Lower leg skin (tissue), 3 donors: ENCODE measurements at regions not wholly inside any gene's neighbourhood (a gene's known extent, or its start where the extent isn't known, plus 50 kb on each side); places are given as distances from the start of the nearest gene placed in this dataset.

Experiments
- POLR2A ChIP-seq, 2 donors: fragments of 450-650 bp; IDR thresholded peaks; one replicate each; pipeline ENCODE4 v1.6.1; 2016 to 2017; ENCODE audit warnings: antibody characterized with exemption in 2 of 2, mild to moderate bottlenecking in 1 of 2, moderate library complexity in 1 of 2
- TF ChIP-seq, protein P1 (sequence below), 3 donors: fragments of 450-650 bp; IDR thresholded peaks; one replicate each; pipeline ENCODE4 v1.5.1; 2016; ENCODE audit warnings: antibody characterized with exemption in 3 of 3, mild to moderate bottlenecking in 3 of 3, moderate library complexity in 2 of 3

- TF ChIP-seq POLR2A (IDR thresholded peaks at IDR 0.05): no peak
- TF ChIP-seq, protein P1, sequence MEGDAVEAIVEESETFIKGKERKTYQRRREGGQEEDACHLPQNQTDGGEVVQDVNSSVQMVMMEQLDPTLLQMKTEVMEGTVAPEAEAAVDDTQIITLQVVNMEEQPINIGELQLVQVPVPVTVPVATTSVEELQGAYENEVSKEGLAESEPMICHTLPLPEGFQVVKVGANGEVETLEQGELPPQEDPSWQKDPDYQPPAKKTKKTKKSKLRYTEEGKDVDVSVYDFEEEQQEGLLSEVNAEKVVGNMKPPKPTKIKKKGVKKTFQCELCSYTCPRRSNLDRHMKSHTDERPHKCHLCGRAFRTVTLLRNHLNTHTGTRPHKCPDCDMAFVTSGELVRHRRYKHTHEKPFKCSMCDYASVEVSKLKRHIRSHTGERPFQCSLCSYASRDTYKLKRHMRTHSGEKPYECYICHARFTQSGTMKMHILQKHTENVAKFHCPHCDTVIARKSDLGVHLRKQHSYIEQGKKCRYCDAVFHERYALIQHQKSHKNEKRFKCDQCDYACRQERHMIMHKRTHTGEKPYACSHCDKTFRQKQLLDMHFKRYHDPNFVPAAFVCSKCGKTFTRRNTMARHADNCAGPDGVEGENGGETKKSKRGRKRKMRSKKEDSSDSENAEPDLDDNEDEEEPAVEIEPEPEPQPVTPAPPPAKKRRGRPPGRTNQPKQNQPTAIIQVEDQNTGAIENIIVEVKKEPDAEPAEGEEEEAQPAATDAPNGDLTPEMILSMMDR (IDR thresholded peaks at IDR 0.05): no peak
Observed at GRCh38 chr13:99816321-99816720, 155.2 kb downstream of the ZIC5 start.
